Right hindlimb (tissue), 1 donor: ENCODE measurements at regions not wholly inside any gene's neighbourhood (a gene's known extent, or its start where the extent isn't known, plus 50 kb on each side); places are given as distances from the start of the nearest gene placed in this dataset.
A peak's percentile ranks its signal among the peaks of the same experiment; 100 is the strongest.

Source experiments
- DNase-seq: peaks from one replicate; pipeline ENCODE4 v3.0.0-alpha.2; 2018

- peak; percentile 49 for DNase-seq
Observed at GRCh38 chr1:17488995-17489767, 49.7 kb upstream of the RCC2 start.
